Brain microvascular endothelial cell (primary cell): ENCODE measurements at regions not wholly inside any gene's neighbourhood (a gene's known extent, or its start where the extent isn't known, plus 50 kb on each side); places are given as distances from the start of the nearest gene placed in this dataset.

ENCODE experiments used
- DNase-seq: peaks from one replicate; pipeline ENCODE4 v3.0.0-alpha.2; 2020
- H3K27ac ChIP-seq: fragments of 250-450 bp; sonication (Bioruptor Pico); 2 replicates; pipeline ENCODE4 v1.5.1; 2020; ENCODE audit warnings: mild to moderate bottlenecking, moderate library complexity
- H3K27me3 ChIP-seq: fragments of 250-450 bp; sonication (Bioruptor Pico); replicated peaks from 2 replicates; pipeline ENCODE4 v1.5.1; 2020; ENCODE audit warnings: mild to moderate bottlenecking
- H3K36me3 ChIP-seq: fragments of 250-450 bp; sonication (Bioruptor Pico); replicated peaks from 2 replicates; pipeline ENCODE4 v1.5.1; 2020; ENCODE audit warnings: mild to moderate bottlenecking
- H3K4me3 ChIP-seq: 2 replicates; pipeline ENCODE4 v1.5.1; 2011; ENCODE audit warnings: low read depth, mild to moderate bottlenecking, control low read depth, low read length, moderate library complexity
- in situ Hi-C: cut with HindIII; loops from 2 replicates; pipeline ENCODE4 v1.10.0; 2017; ENCODE audit warnings: low sequenced_read_pairs, low pct_ligation_motif_present
- TF ChIP-seq, protein P1 (sequence below): IDR thresholded peaks from 2 replicates; pipeline ENCODE4 v1.5.1; 2011; ENCODE audit warnings: low read depth, mild to moderate bottlenecking, moderate library complexity, low read length, control low read depth, inconsistent platforms; ENCODE audit errors: missing control alignments

- H3K27ac ChIP-seq: no peak overlapping the region
- TF ChIP-seq, protein P1, sequence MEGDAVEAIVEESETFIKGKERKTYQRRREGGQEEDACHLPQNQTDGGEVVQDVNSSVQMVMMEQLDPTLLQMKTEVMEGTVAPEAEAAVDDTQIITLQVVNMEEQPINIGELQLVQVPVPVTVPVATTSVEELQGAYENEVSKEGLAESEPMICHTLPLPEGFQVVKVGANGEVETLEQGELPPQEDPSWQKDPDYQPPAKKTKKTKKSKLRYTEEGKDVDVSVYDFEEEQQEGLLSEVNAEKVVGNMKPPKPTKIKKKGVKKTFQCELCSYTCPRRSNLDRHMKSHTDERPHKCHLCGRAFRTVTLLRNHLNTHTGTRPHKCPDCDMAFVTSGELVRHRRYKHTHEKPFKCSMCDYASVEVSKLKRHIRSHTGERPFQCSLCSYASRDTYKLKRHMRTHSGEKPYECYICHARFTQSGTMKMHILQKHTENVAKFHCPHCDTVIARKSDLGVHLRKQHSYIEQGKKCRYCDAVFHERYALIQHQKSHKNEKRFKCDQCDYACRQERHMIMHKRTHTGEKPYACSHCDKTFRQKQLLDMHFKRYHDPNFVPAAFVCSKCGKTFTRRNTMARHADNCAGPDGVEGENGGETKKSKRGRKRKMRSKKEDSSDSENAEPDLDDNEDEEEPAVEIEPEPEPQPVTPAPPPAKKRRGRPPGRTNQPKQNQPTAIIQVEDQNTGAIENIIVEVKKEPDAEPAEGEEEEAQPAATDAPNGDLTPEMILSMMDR: no peak
- no peak overlapping the region for H3K4me3 ChIP-seq
- no peaks in the 10 kb centered on the region for H3K27me3 ChIP-seq
- DNase-seq: no peak
- in situ Hi-C loops: no loop called here
- no peaks in the 10 kb centered on the region for H3K36me3 ChIP-seq
These were observed 875.2 kb downstream of the BRD1 start for GRCh38 chr22:48952256-48953102.

DNA sequence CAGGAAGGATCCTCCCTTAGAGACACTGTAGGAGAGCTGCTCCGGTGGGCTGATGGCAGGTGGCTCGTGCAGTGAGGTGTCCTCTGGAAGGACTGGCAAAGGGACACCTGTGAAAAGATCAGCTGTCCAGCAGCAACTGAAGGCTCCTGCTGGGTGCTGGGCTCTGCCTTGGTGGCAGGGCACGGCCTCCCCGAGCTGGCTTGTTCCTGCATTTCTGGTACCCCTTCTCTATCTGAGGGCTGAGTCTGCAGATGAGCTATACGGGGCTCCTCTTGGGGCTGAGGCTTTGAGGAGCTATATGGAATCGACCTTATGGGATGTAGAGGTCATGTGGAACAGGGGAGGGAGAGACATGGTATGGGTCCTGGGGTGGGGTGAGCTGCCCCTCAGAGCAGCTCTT, 875.8 kb downstream of the BRD1 start:
- in situ Hi-C loops: no loop called here

GRCh38 chr22:48950151-48950915, 877.3 kb downstream of the BRD1 start:
- H3K36me3 ChIP-seq: no peaks in the 10 kb centered on the region
- no peak overlapping the region for H3K27ac ChIP-seq
- H3K27me3 ChIP-seq: no peaks in the 10 kb centered on the region
- TF ChIP-seq, protein P1: no peak
- no peak overlapping the region for H3K4me3 ChIP-seq
- DNase-seq: no peak
- in situ Hi-C loops: no loop called here

More for the DNA sequence above, 875.8 kb downstream of the BRD1 start:
- Histone ChIP-seq H3K27ac (no peak overlapping the region), H3K4me3 (no peak overlapping the region), H3K36me3 (no peaks in the 10 kb centered on the region), H3K27me3 (no peaks in the 10 kb centered on the region)
- no peak for DNase-seq
- TF ChIP-seq, protein P1: no peak

- Histone ChIP-seq H3K4me3 (no peak overlapping the region), H3K27ac (no peak overlapping the region), H3K36me3 (no peaks in the 10 kb centered on the region), H3K27me3 (no peaks in the 10 kb centered on the region)
- TF ChIP-seq, protein P1: no peak
- in situ Hi-C loops: no loop called here
- DNase-seq: no peak
These were observed 878.1 kb downstream of the BRD1 start for GRCh38 chr22:48949375-48950149.

- Histone ChIP-seq H3K27ac (no peak overlapping the region), H3K27me3 (no peaks in the 10 kb centered on the region), H3K36me3 (no peaks in the 10 kb centered on the region), H3K4me3 (no peak overlapping the region)
- in situ Hi-C loops: no loop called here
- DNase-seq: no peak
- TF ChIP-seq, protein P1: no peak
These were observed 879.0 kb downstream of the BRD1 start for GRCh38 chr22:48948575-48949170.
